AG10803 (cell line): ENCODE measurements at regions not wholly inside any gene's neighbourhood (a gene's known extent, or its start where the extent isn't known, plus 50 kb on each side); places are given as distances from the start of the nearest gene placed in this dataset.

Source experiments
- DNase-seq: peaks from one replicate; pipeline ENCODE4 v3.0.0; 2010; ENCODE audit warnings: low read depth
- H3K4me3 ChIP-seq: 2 replicates; pipeline ENCODE4 v1.5.1; 2011; ENCODE audit warnings: mild to moderate bottlenecking, low read length, control low read depth
- TF ChIP-seq, protein P1 (sequence below): conservative IDR thresholded peaks from 2 replicates; pipeline ENCODE4 v1.5.1; 2011; ENCODE audit warnings: mild to moderate bottlenecking, low read length, control low read depth, inconsistent platforms

DNA sequence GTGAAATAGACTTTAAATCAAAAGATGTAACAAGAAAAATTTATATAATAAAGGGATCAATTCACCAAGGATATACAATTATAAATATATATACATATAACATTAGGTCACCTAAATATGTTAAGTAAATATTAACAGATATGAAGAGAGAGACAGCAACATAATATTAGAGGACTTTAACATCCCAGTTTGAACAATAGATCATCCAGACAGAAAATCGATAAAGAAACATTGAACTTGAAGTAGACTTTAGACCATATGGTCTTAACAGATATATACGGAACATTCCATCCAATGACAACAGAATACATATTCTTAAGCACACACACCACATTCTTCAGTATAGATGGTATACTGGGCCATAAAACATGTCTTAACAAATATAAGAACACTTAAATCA is 649.6 kb upstream of the SETBP1 start:
- no peak overlapping the region for H3K4me3 ChIP-seq
- no peak for DNase-seq
- TF ChIP-seq, protein P1, sequence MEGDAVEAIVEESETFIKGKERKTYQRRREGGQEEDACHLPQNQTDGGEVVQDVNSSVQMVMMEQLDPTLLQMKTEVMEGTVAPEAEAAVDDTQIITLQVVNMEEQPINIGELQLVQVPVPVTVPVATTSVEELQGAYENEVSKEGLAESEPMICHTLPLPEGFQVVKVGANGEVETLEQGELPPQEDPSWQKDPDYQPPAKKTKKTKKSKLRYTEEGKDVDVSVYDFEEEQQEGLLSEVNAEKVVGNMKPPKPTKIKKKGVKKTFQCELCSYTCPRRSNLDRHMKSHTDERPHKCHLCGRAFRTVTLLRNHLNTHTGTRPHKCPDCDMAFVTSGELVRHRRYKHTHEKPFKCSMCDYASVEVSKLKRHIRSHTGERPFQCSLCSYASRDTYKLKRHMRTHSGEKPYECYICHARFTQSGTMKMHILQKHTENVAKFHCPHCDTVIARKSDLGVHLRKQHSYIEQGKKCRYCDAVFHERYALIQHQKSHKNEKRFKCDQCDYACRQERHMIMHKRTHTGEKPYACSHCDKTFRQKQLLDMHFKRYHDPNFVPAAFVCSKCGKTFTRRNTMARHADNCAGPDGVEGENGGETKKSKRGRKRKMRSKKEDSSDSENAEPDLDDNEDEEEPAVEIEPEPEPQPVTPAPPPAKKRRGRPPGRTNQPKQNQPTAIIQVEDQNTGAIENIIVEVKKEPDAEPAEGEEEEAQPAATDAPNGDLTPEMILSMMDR: no peak

GRCh38 chr18:44033144-44033701 is 647.5 kb upstream of the SETBP1 start:
- TF ChIP-seq, protein P1: no peak
- no peak overlapping the region for H3K4me3 ChIP-seq
- no peak for DNase-seq

- no peak overlapping the region for H3K4me3 ChIP-seq
- no peak for DNase-seq
- TF ChIP-seq, protein P1: no peak
These were observed 645.1 kb upstream of the SETBP1 start for GRCh38 chr18:44035554-44035953.

DNA sequence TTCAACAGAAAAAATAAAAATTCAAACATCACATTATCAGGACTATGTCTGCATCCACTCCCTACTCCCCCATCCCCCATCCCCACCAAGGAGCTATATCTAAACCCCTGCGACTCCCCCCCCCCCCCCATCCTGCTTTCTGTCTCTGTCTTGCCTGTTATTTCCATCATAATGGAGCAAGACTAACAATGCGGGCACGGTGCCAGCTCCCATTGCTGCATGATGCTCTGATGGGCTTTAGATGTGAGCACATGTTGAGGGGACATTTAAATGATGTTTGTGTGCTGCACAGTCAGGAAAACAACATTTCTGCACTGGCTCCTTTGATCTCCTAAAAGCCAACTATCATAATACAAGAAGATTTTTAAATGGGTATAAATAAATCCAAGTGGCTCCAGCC is 644.2 kb upstream of the SETBP1 start:
- no peak overlapping the region for H3K4me3 ChIP-seq
- TF ChIP-seq, protein P1: no peak
- DNase-seq: no peak

DNA sequence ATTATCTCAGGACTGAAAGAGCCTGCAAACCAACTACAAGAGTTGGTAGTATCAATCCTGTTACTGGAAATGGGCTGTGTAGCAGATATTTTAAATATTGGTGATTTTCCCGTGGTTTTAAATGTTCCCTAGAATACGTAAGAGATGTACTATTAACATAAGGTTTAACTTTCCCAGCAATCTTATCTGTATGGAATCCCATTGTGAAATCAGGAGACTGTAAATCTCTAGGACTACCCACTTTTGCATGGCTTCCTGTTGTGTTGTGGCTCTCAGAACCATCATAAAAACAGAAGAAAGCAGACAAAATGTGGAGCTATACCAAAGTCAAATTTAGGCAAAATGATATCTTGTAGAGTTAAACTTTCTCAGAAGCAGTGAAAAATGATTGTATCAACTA is 641.5 kb upstream of the SETBP1 start:
- no peak overlapping the region for H3K4me3 ChIP-seq
- TF ChIP-seq, protein P1: no peak
- DNase-seq: no peak

DNA sequence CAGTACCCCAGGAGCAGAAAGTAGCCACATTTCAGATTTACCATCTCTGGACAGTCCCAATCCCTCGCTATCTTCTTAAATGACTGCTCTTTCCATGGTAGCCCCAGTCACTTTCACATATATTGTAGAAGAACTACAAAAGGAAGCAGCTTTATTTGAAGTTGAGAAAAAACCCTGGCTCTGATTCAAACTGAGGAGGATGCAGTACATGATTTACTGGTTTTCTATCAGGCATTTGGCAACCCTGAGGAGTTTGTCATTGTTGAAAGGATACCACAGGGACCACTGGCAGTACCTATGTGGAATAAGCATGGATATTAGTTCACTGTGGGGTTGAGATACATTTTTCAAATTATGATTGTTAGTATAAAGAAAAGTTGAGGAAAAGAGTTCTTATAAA is 640.9 kb upstream of the SETBP1 start:
- no peak overlapping the region for H3K4me3 ChIP-seq
- no peak for DNase-seq
- TF ChIP-seq, protein P1: no peak

DNA sequence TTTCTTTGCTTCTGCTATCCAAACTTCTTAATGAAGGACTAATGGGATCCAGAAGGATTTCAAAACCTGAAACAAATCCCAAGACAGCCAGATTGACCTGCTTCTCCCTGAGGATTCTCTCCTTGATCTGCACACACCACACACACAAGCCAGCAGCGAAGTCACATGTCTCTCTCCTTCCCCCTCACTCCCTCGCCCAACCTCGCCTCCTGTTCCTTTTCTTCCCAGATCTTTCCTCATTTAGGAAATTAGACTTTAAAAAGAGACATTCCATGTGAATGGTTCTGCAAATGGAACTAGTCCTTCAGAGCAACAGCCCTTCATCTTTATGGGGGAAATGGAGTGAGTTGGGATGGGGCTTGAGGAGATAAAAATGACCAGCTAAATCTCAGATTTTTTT is 639.1 kb upstream of the SETBP1 start:
- no peak for DNase-seq
- H3K4me3 ChIP-seq: no peak overlapping the region

More for the DNA sequence above, 639.1 kb upstream of the SETBP1 start:
- TF ChIP-seq, protein P1: no peak
